A673 (cell line): ENCODE measurements at regions not wholly inside any gene's neighbourhood (a gene's known extent, or its start where the extent isn't known, plus 50 kb on each side); places are given as distances from the start of the nearest gene placed in this dataset.

ENCODE experiments used
- CTCF ChIP-seq: fragments of 300-800, 200-600 bp; sonication (generic); conservative IDR thresholded peaks from 2 replicates; pipeline ENCODE4 v1.5.1; 2017; ENCODE audit warnings: low read depth, mild to moderate bottlenecking, antibody characterized with exemption, low read length, moderate library complexity, mixed read lengths
- EZH2 ChIP-seq: fragments of 200-600 bp; sonication (generic); IDR thresholded peaks from 2 replicates; pipeline ENCODE4 v1.6.1; 2017; ENCODE audit warnings: borderline replicate concordance, low read depth, mild to moderate bottlenecking, mixed read lengths, antibody characterized with exemption, low read length; ENCODE audit not compliant: poor library complexity, severe bottlenecking

- TF ChIP-seq CTCF: no peak
- no peak for TF ChIP-seq EZH2
Measured at GRCh38 chrX:10698318-10698640, 77.9 kb upstream of the MID1 start.
